Esophagus muscularis mucosa (tissue), 4 donors: ENCODE measurements at regions not wholly inside any gene's neighbourhood (a gene's known extent, or its start where the extent isn't known, plus 50 kb on each side); places are given as distances from the start of the nearest gene placed in this dataset.

Source experiments
- DNase-seq: peaks from one replicate; pipeline ENCODE4 v3.0.0-alpha.2; 2017; ENCODE audit errors: extremely low spot score
- H3K27ac ChIP-seq, 4 donors: fragments of 200-600 bp; sonication (generic); replicated peaks in 1 of 4; 1 replicate in 3 of 4; 2 replicates in 1 of 4; pipeline ENCODE4 v1.5.1; 2016 to 2019; ENCODE audit warnings: mild to moderate bottlenecking in 1 of 4
- H3K27me3 ChIP-seq, 4 donors: fragments of 200-600 bp; sonication (generic); one replicate each; pipeline versions ENCODE4 v1.5.1 to v1.6.0; 2016 to 2019
- H3K36me3 ChIP-seq, 4 donors: fragments of 200-600 bp; sonication (generic); one replicate each; pipeline ENCODE4 v1.5.1; 2016 to 2019
- H3K4me1 ChIP-seq, 4 donors: fragments of 200-600 bp; sonication (generic); one replicate each; pipeline ENCODE4 v1.5.1; 2016 to 2019
- H3K4me3 ChIP-seq, 4 donors: fragments of 200-600 bp; sonication (generic); 1 replicate in 2 of 4; 2 replicates in 2 of 4; pipeline ENCODE4 v1.5.1; 2016 to 2019; ENCODE audit warnings: mild to moderate bottlenecking in 4 of 4, moderate library complexity in 1 of 4
- H3K9me3 ChIP-seq, 4 donors: fragments of 200-600 bp; sonication (generic); 1 replicate in 3 of 4; 2 replicates in 1 of 4; pipeline ENCODE4 v1.5.1; 2016 to 2019
- EP300 ChIP-seq: sonication (generic); formaldehyde crosslinking; IDR thresholded peaks from one replicate; pipeline ENCODE4 v1.6.1; 2017; ENCODE audit warnings: antibody characterized with exemption
- POLR2A ChIP-seq: fragments of 450-650 bp; IDR thresholded peaks from one replicate; pipeline ENCODE4 v1.6.1; 2017; ENCODE audit warnings: antibody characterized with exemption, moderate library complexity, mild to moderate bottlenecking, low read depth
- POLR2AphosphoS5 ChIP-seq, 2 donors: sonication (generic); formaldehyde crosslinking; IDR thresholded peaks; one replicate each; pipeline ENCODE4 v1.6.1; 2017; ENCODE audit warnings: antibody characterized with exemption in 2 of 2
- WGBS: methylation state at CpG from one replicate; pipeline ENCODE4 v1.1.5; 2018; 5-methylcytosine and 5-hydroxymethylcytosine counted together
- intact Hi-C: fragments of 100-400 bp; cut with DNase I; formaldehyde crosslinking; loops from one replicate; pipeline ENCODE4 v1.15.1; 2023
- TF ChIP-seq, protein P1 (sequence below), 3 experiments: fragments of 200-600 bp in 2 of 3; fragments of 450-650 bp in 1 of 3; sonication (generic) in 2 of 3; IDR thresholded peaks; one replicate each; pipeline ENCODE4 v1.5.1; 2017 to 2019; ENCODE audit warnings: antibody characterized with exemption in 3 of 3, mild to moderate bottlenecking in 2 of 3, moderate library complexity in 1 of 3

DNA sequence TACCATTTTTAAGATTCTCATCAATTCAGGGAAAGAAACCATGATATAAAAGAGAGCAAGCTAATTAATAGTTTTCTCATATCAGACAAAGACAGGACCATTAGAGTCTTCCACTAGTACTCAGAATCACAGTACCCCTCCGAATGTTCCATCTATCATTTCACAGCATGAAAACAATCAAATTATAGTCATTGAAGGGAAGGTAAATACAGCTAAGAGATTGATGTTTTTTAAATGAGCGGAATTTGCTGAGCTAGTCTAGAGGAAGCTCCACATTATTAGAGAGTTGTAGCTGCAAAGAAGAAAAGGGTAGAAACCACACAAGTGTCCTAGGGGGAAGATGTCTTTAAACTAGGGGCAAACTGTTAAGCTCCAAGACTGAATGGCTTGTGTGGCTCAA is 808.9 kb downstream of the CDH11 start:
- Histone ChIP-seq H3K36me3 (no peaks in the 10 kb centered on the region), H3K4me1 (no peaks in the 10 kb centered on the region), H3K9me3 (peaks cover 0 to 9% (median 4%) of the 10 kb centered on the region in 4 donors), H3K27me3 (no peaks in the 10 kb centered on the region), H3K27ac (no peak overlapping the region), H3K4me3 (no peak overlapping the region)
- no peak for DNase-seq
- intact Hi-C loops, result no loop called here
- TF ChIP-seq POLR2A (no peak), EP300 (no peak), POLR2AphosphoS5 (IDR thresholded peaks at IDR 0.05) (no peak)
- TF ChIP-seq, protein P1, sequence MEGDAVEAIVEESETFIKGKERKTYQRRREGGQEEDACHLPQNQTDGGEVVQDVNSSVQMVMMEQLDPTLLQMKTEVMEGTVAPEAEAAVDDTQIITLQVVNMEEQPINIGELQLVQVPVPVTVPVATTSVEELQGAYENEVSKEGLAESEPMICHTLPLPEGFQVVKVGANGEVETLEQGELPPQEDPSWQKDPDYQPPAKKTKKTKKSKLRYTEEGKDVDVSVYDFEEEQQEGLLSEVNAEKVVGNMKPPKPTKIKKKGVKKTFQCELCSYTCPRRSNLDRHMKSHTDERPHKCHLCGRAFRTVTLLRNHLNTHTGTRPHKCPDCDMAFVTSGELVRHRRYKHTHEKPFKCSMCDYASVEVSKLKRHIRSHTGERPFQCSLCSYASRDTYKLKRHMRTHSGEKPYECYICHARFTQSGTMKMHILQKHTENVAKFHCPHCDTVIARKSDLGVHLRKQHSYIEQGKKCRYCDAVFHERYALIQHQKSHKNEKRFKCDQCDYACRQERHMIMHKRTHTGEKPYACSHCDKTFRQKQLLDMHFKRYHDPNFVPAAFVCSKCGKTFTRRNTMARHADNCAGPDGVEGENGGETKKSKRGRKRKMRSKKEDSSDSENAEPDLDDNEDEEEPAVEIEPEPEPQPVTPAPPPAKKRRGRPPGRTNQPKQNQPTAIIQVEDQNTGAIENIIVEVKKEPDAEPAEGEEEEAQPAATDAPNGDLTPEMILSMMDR (IDR thresholded peaks at IDR 0.05), result no peak
- WGBS, result 81% methylated on average over 2 of the region's 2 CpGs

DNA sequence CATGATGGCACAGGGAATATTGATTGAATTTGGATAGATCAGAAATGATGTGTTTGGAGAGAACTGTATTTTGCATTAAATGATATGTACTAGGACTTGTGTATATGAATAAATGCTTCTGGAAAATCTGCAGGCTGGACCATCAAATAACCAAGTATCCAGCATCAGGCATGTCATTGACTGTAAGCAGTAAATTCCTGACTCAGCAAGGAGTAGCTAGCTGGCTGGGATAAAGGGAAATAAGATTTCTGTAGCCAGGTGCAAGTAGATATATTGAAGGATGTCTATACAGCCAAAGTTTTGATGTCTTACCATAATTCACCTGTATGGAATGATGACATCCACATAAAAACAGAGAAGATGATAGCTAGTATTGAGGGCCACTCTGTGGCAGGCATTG is 809.6 kb downstream of the CDH11 start:
- Histone ChIP-seq H3K27ac (no peak overlapping the region), H3K36me3 (no peaks in the 10 kb centered on the region), H3K4me1 (no peaks in the 10 kb centered on the region), H3K9me3 (peaks cover 0 to 9% (median 4%) of the 10 kb centered on the region in 4 donors), H3K4me3 (no peak overlapping the region), H3K27me3 (no peaks in the 10 kb centered on the region)
- intact Hi-C loops, result no loop called here
- no peak for DNase-seq
- no peak for TF ChIP-seq POLR2AphosphoS5 (IDR thresholded peaks at IDR 0.05)
- TF ChIP-seq, protein P1 (IDR thresholded peaks at IDR 0.05), result no peak
- no peak for TF ChIP-seq EP300
- TF ChIP-seq POLR2A, result no peak

DNA sequence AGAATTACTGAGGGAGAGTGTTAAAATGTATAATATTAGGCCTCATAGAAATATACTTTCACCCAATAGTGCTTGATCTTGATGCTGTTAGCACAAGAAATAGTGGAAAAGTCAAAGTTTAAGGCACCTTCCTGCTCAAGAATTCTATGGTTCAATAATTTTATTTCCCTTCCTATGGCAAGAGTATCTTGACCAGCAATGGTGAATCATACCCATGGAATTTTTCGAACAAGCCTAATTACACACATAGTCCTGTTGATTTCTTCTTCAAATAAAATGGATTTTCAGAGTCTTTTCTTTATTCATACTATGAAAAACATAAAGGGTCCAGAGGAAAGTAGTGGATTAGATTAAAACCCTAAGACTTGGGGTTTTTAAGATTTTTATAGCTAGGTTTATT is 810.6 kb downstream of the CDH11 start:
- 96% methylated on average over 1 of the region's 1 CpG for WGBS

DNA sequence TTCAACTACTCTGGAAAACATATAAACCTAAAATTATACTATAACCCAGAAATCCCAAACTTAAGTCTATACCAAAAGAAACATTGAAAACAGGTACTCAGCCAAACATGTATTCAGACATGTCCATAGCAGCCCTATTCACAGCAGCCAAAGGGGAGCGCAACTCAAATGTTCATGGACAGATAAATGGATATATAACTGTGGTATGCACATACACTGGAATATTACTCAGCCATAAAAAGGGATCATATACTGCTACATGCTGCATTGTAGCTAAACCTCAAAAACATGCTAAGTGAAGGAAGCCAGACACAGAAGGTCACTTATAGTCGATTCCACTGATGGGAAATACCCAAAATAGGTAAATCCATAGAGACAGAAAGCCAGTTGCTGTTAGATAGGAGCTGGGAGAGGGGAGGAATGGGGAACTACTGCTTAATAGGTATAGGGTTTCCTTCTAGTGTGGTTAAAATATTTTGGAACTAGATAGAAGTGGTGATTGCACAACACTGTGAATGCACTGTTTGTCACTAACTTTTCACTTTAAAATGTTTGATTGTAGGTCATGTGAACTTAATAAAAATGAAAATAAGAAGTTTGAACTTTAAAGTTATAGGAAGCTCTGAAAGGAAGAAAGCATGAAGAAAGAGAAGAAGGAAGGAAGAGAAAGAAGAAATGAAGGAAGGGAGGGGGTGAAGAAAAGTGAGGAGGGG is 812.3 kb downstream of the CDH11 start:
- Histone ChIP-seq H3K36me3 (no peaks in the 10 kb centered on the region), H3K4me1 (no peaks in the 10 kb centered on the region), H3K4me3 (no peak overlapping the region), H3K27me3 (no peaks in the 10 kb centered on the region), H3K27ac (no peak overlapping the region), H3K9me3 (peaks cover 0 to 9% (median 4%) of the 10 kb centered on the region in 4 donors)
- intact Hi-C loops, result no loop called here
- no peak for DNase-seq
- TF ChIP-seq POLR2AphosphoS5 (IDR thresholded peaks at IDR 0.05) (no peak), EP300 (no peak), POLR2A (no peak)
- 84% methylated on average over 2 of the region's 2 CpGs for WGBS

More for the DNA sequence above, 810.6 kb downstream of the CDH11 start:
- Histone ChIP-seq H3K9me3 (peaks cover 0 to 9% (median 4%) of the 10 kb centered on the region in 4 donors), H3K27me3 (no peaks in the 10 kb centered on the region), H3K4me3 (no peak overlapping the region), H3K27ac (no peak overlapping the region), H3K4me1 (no peaks in the 10 kb centered on the region), H3K36me3 (no peaks in the 10 kb centered on the region)
- TF ChIP-seq EP300 (no peak), POLR2A (no peak), POLR2AphosphoS5 (IDR thresholded peaks at IDR 0.05) (no peak)
- TF ChIP-seq, protein P1 (IDR thresholded peaks at IDR 0.05), result no peak
- intact Hi-C loops, result no loop called here
- no peak for DNase-seq

DNA sequence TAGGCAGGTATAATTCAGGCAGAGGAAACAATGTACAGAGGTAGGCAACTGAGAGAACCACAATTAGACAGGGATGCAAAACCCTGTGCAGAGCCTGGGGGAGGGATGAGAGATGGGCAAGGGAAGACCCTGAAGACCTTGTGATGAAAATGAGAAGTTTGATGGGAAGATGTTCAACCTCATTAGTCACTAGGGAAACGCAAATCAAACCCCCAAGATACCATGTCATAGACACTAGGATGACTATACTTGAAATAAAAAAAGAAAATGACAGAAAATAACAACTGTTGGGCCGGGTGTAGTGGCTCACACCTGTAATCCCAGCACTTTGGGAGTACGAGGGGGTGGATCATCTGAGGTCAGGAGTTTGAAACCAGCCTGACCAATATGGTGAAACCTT is 813.1 kb downstream of the CDH11 start:
- Histone ChIP-seq H3K27ac (no peak overlapping the region), H3K4me3 (no peak overlapping the region), H3K36me3 (no peaks in the 10 kb centered on the region), H3K9me3 (peaks cover 0 to 9% (median 4%) of the 10 kb centered on the region in 4 donors), H3K4me1 (no peaks in the 10 kb centered on the region), H3K27me3 (no peaks in the 10 kb centered on the region)
- intact Hi-C loops, result no loop called here
- TF ChIP-seq, protein P1 (IDR thresholded peaks at IDR 0.05), result no peak
- TF ChIP-seq EP300, result no peak
- TF ChIP-seq POLR2AphosphoS5 (IDR thresholded peaks at IDR 0.05), result no peak
- TF ChIP-seq POLR2A, result no peak
- no peak for DNase-seq
- 84% methylated on average over 3 of the region's 3 CpGs for WGBS
